GM18861 (cell line): ENCODE measurements at regions not wholly inside any gene's neighbourhood (a gene's known extent, or its start where the extent isn't known, plus 50 kb on each side); places are given as distances from the start of the nearest gene placed in this dataset.

Experiments used
- ATAC-seq: cut with Tn5 transposase; IDR thresholded peaks from one replicate; pipeline ENCODE4 v1.9.1; 2021; ENCODE audit not compliant: unreplicated experiment

GRCh38 chr2:195413944-195414343 is 243.1 kb upstream of the SLC39A10 start:
- ATAC-seq: no peak

GRCh38 chr2:195413422-195413821 is 243.6 kb upstream of the SLC39A10 start:
- no peak for ATAC-seq

DNA sequence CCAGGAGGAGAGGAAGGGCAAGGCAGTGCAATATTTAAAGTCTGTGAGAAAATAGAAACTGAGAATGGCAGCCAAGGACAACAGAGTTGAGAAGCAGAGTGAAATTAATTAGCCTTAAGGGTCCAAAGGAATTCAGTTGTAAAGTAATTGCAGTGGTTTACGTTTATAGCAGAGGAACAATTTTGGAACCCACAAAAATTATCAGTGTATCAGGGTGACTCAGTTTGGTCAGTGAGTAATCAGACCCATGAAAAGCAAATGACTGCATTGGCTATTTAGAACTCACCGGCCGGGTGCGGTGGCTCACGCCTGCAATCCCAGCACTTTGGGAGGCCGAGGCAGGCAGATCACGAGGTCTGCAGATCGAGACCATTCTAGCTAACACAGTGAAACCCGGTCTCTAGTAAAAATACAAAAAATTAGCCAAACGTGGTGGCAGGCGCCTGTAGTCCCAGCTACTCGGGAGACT is 245.8 kb upstream of the SLC39A10 start:
- ATAC-seq: no peak

- peak; percentile 74 for ATAC-seq
Observed at GRCh38 chr2:195410074-195410671, 246.9 kb upstream of the SLC39A10 start.

DNA sequence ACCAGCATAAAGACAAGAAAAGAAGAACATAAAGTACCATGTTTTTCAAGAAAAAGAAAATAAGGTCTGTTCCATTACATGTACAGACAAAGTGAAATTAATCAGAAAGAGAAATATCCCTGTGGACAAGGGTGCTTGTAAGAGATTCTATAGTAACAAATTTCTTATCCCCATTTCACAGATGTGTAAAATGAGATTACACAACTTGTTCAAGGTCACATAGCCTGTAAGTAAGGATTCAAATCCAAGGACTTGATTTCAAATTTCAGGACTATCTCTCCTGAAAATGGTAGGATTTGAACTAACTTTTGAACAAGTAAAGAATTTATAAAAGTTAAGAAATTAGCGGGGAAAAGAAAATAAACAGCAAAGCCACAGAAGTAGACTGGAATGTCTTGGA is 248.2 kb upstream of the SLC39A10 start:
- no peak for ATAC-seq

GRCh38 chr2:195408196-195408595 is 248.8 kb upstream of the SLC39A10 start:
- no peak for ATAC-seq

DNA sequence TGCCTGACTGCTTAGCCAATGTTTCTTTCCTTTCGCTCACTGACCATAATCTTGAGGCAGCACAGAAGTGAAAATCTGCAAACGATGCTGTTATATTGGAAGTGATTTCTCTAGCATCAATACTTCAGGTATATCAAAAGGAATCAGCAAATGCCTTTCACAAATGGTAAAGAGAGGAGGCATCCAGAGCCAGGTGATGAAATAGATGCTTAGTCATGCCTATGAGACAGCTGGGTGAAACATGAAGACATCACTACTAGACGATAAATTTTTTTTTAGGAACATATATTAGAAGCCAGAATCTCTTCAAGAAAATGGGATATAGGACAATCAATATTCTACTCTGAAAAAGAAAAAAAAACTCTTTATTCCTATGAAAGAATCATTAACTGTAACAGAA is 249.2 kb upstream of the SLC39A10 start:
- ATAC-seq: no peak

GRCh38 chr2:195406886-195407603 is 250.0 kb upstream of the SLC39A10 start:
- no peak for ATAC-seq

- ATAC-seq: no peak
Observed at GRCh38 chr2:195404651-195405050, 252.4 kb upstream of the SLC39A10 start.

DNA sequence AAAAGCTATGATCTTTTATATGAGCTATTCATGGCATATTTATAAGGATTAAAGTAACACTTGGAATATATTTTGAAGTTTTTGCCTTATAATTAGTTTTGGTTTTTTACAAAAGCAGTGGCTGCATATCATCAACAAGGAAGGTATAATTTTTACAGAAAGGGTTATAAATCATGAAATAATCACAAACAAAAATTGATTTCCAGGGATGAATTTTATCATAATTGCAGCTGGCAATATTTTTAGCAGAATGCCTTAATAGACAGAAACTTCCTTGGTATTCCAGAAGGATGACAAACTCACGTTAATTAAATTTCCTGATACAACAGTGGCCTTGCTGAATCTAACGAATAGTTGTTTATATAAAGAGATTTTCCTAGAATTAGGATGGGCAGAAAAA is 260.5 kb upstream of the SLC39A10 start:
- no peak for ATAC-seq

- ATAC-seq: no peak
Observed at GRCh38 chr2:195395362-195395761, 261.7 kb upstream of the SLC39A10 start.

DNA sequence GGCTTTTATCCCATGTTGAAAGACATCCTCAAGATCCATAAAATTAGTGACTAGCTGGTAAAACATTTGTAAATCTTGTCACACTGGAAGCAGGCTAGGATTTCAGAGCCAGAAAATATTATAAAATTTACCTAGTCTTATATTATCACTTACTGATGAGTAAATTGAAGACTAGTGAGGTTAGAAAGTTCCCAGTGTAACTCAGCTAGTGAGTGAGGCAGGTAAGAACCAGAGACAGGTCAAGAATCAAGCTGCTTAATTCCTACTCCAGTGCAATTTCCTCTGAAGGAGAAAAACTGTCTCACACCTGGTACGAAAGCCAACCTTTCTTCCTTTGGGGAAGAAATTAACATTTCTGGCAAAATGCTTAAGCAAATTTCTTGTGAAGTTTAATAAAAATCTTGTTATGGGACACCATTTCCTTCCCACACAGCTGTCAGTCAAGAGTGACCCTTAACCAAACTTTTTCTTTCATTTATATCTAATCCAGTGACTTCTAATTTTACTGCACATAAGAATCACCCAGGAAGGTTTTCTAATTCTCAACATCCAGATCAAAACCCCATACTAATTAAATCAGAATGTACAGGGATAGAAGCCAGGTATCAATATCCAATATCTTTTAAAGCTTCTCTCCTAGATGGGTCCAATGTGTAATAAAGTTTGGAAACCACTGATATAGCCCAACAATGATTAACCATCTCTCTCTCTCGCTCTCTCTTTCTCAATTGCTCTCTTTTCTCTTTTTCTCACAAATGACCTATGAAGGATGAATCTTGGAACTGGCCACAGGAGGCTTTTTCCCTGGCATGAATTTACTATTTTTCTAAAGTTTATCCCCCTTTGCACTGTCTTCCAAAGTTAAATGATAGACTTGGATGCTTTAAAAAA is 264.3 kb upstream of the SLC39A10 start:
- peak; percentile 68 for ATAC-seq

DNA sequence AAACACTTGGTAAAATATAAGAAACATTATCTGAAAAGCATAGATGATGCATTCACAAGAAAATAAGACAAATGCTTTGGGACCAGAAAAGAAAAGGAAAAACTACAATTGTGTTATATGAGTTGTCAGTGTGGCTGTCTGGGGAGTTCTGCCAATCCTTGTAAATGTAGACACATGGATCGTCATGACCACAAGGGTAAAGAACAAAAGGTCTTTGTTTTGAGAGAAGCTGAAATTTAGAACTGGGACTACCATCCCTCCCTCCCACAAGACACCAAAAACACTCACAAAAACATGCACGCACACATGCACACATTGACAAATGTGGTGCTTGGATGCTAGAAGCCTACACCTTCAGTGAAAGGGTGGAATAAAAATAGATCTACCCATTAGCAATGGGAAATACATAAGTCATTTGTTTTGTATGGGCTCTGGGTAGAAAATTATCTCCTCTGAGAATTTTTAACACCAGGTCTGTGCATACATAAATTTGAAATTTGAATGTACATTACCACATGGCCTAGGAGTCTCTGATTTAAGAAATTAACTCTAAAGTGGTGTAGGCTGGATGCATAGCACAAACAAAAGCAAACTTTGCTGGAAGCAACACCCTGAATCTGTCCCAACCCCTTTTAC is 266.2 kb upstream of the SLC39A10 start:
- no peak for ATAC-seq

DNA sequence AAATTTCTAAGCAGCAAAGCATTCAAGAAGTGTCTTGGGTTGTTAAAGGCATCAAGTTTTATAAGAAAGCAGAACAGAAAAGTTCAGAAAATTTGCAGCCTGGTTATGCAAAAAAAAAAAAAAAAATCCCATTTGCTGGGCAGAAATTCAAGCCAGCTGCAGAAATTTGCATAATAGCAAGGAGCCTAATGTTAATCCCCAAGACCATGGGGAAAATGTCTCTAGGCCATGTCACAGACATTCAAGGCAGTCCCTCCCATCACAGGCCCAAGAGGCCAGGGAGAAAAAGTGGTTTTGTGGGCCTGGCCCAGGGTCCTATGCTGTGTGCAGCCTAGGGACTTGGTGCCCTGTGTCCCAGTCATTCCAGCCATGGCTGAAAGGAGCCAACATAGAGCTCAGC is 269.0 kb upstream of the SLC39A10 start:
- no peak for ATAC-seq

DNA sequence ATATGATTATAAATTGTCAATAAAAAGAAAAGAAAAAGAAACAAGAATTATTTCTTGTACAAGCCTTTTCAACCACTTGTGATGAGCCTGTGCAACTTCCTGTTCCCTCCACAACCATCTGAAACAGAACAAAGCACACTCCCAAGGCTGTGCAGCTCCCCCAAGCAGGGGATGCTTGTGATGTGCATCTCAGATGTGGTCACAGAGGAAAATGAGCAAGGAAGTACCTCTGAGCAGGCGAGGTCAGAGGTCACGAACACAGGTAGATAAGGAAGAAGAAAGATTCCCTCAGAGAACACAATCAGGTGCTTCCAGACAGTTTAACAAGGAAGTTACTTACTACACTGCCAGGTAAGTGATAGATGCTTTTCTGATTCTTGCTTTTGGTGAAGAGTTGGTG is 274.8 kb upstream of the SLC39A10 start:
- no peak for ATAC-seq

GRCh38 chr2:195370167-195370943 is 286.7 kb upstream of the SLC39A10 start:
- no peak for ATAC-seq

DNA sequence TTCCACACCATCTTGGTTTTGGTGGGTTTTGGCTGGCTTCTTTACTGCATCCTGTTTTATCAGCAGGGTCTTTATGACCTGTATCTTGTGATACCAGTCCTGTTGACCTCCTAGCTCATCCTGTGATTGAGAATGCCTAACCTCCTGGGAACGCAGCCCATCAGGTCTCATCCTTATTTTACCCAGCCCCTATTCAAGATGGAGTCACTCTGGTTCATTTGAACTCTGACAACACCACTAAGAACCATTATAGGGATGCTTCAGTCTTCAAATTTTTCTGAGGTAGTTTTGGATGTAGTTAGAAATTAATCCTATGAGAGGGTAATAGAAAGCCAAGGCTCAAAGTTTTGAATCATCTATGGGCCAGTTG is 287.8 kb upstream of the SLC39A10 start:
- ATAC-seq: no peak

- no peak for ATAC-seq
Observed at GRCh38 chr2:195368249-195369217, 288.5 kb upstream of the SLC39A10 start.

GRCh38 chr2:195367809-195368208 is 289.2 kb upstream of the SLC39A10 start:
- no peak for ATAC-seq
